ENCODE measurements at regions not wholly inside any gene's neighbourhood (a gene's known extent, or its start where the extent isn't known, plus 50 kb on each side); places are given as distances from the start of the nearest gene placed in this dataset.

DNA sequence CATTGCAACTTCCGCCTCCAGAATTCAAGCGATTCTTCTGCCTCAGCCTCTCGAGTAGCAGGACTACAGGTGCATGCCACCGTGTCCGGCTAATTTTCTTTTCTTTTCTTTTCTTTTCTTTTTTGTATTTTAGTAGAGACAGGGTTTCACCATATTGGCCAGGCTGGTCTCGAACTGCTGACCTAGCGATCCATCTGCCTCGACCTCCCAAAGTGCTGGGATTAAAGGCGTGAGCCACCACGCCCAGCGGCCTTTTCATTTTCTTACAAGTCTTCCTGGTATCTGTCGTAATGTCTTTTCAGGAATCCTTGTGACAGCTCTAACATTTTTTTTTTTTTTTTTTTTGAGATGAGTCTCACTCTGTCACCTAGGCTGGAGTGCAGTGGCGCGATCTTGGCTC, 66.4 kb upstream of the EDAR start (continued):
- TF ChIP-seq CENPX (CRISPR knock-in tag; IDR thresholded peaks at IDR 0.05) (no peak), RELA (CRISPR knock-in tag; IDR thresholded peaks at IDR 0.05) (no peak), ZSCAN25 (CRISPR knock-in tag; IDR thresholded peaks at IDR 0.05) (no peak)

DNA sequence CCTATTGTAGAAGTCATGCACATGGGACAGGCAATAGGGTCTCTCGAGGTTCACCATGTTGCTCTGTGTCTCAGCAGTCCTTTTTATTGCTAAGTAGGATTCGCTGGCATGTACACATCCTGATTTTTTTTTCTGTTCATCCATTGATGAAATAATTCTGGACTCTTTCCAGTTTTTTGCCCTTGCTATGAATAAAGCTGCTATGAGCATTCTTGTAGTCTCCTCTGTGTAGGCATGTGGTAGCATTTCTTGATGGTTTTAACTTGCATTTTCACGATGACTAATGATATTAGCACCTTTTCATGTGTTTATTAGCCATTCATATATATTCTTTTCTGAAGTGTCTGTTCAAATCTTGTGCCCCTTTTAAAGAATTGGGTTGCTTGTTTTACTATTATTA, 65.8 kb upstream of the EDAR start:
- Histone ChIP-seq H3K36me3 (replicated peaks in 1 of 2; ENCODE audit: control insufficient read depth in 1 of 2, insufficient read depth in 2 of 2, low read length in 2 of 2) (no peaks in the 10 kb centered on the region), H4K20me1 (ENCODE audit: insufficient read depth, low read length) (no peaks in the 10 kb centered on the region), H3K9me3 (ENCODE audit: low read length) (no peaks in the 10 kb centered on the region), H3K27me3 (ENCODE audit: control insufficient read depth in 1 of 2, insufficient read depth in 2 of 2, low read length in 2 of 2) (no peaks in the 10 kb centered on the region; a peak in 1 of 5 replicates), H2AFZ (ENCODE audit: low read length) (no peak overlapping the region), H3K9ac (ENCODE audit: insufficient read depth, low read depth, low read length) (no peak overlapping the region), H3K4me3 (replicated peaks in 1 of 3; ENCODE audit: insufficient read depth in 1 of 3, low read depth in 2 of 3, low read length in 3 of 3) (no peak overlapping the region), H3K27ac (ENCODE audit: extremely low read length, insufficient read depth, low read length) (no peak overlapping the region), H3K4me2 (ENCODE audit: low read depth, low read length) (no peak overlapping the region), H3K4me1 (ENCODE audit: insufficient read depth, low read length) (no peaks in the 10 kb centered on the region), H3K79me2 (ENCODE audit: insufficient read depth, low read length) (no peaks in the 10 kb centered on the region)
- CTCF ChIA-PET (ENCODE audit: low intra/inter-chr PET ratio, low total read pairs): no interaction called here
- TF ChIP-seq ISX (CRISPR knock-in tag; conservative IDR thresholded peaks at IDR 0.05): no peak
- ATAC-seq (no peak), FAIRE-seq (no peak), DNase-seq (ENCODE audit: low spot score) (no peak)
- 44% methylated on average over 3 of the region's 3 CpGs for WGBS (ENCODE audit: low lambda C conversion rate)
- intact Hi-C loops (cut with micrococcal nuclease; ENCODE audit: unreplicated experiment) (no loop called here), in situ Hi-C loops (cut with HindIII; ENCODE audit: extremely low pct_ligation_motif_present, low pct_unique_long_range_greater_than_20kb) (no loop called here)
- no TSS peak for BruUV-seq (replicated peaks)
- POLR2A ChIA-PET: no interaction called here

- FAIRE-seq: no peak
- CTCF ChIA-PET (ENCODE audit: low intra/inter-chr PET ratio, low total read pairs): no interaction called here
- H3K36me3 ChIP-seq (replicated peaks in 1 of 2; ENCODE audit: control insufficient read depth in 1 of 2, insufficient read depth in 2 of 2, low read length in 2 of 2): no peaks in the 10 kb centered on the region
- no peaks in the 10 kb centered on the region for H3K9me3 ChIP-seq (ENCODE audit: low read length)
- no TSS peak for BruUV-seq (replicated peaks)
- no peak overlapping the region for H3K27ac ChIP-seq (ENCODE audit: extremely low read length, insufficient read depth, low read length)
- no peaks in the 10 kb centered on the region for H4K20me1 ChIP-seq (ENCODE audit: insufficient read depth, low read length)
- no peak overlapping the region for H3K4me2 ChIP-seq (ENCODE audit: low read depth, low read length)
- WGBS (ENCODE audit: low lambda C conversion rate): 74% methylated on average over 6 of the region's 9 CpGs
- in situ Hi-C loops (cut with HindIII; ENCODE audit: extremely low pct_ligation_motif_present, low pct_unique_long_range_greater_than_20kb): no loop called here
- no peak overlapping the region for H3K9ac ChIP-seq (ENCODE audit: insufficient read depth, low read depth, low read length)
- no peak for ATAC-seq
- no peak for DNase-seq (ENCODE audit: low spot score)
- H3K4me1 ChIP-seq (ENCODE audit: insufficient read depth, low read length): no peaks in the 10 kb centered on the region
- no peak overlapping the region for H2AFZ ChIP-seq (ENCODE audit: low read length)
- TF ChIP-seq, protein P1, sequence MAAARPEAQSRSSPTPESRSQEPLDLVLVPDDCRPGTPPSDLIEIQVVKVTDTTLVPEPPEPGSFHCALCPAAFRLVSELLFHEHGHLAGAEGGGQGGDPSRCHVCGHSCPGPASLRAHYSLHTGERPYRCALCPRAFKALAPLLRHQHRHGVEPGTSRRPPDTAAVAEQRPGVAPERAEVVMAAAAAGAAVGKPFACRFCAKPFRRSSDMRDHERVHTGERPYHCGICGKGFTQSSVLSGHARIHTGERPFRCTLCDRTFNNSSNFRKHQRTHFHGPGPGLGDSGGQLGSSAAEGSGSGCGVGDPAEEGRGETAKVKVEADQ (CRISPR knock-in tag; IDR thresholded peaks at IDR 0.05; ENCODE audit: borderline replicate concordance): no peak
- no peak for TF ChIP-seq ZNF335 (CRISPR knock-in tag; IDR thresholded peaks at IDR 0.05)
- POLR2A ChIA-PET: no interaction called here
- H3K79me2 ChIP-seq (ENCODE audit: insufficient read depth, low read length): no peaks in the 10 kb centered on the region
- no peaks in the 10 kb centered on the region; a peak in 1 of 5 replicates for H3K27me3 ChIP-seq (ENCODE audit: control insufficient read depth in 1 of 2, insufficient read depth in 2 of 2, low read length in 2 of 2)
- intact Hi-C loops (cut with micrococcal nuclease; ENCODE audit: unreplicated experiment): no loop called here
- no peak overlapping the region for H3K4me3 ChIP-seq (replicated peaks in 1 of 3; ENCODE audit: insufficient read depth in 1 of 3, low read depth in 2 of 3, low read length in 3 of 3)
These were observed 64.7 kb upstream of the EDAR start for GRCh38 chr2:109053716-109054115.
